Jurkat, Clone E6-1 (cell line): ENCODE measurements at regions not wholly inside any gene's neighbourhood (a gene's known extent, or its start where the extent isn't known, plus 50 kb on each side); places are given as distances from the start of the nearest gene placed in this dataset.

Experiments
- DNase-seq: peaks from one replicate; pipeline ENCODE4 v3.0.0-alpha.2; 2011; ENCODE audit warnings: low read depth, low spot score
- H3K4me3 ChIP-seq: 2 replicates; pipeline ENCODE4 v1.5.1; 2011; ENCODE audit warnings: mild to moderate bottlenecking, low read length, control low read depth, moderate library complexity

DNA sequence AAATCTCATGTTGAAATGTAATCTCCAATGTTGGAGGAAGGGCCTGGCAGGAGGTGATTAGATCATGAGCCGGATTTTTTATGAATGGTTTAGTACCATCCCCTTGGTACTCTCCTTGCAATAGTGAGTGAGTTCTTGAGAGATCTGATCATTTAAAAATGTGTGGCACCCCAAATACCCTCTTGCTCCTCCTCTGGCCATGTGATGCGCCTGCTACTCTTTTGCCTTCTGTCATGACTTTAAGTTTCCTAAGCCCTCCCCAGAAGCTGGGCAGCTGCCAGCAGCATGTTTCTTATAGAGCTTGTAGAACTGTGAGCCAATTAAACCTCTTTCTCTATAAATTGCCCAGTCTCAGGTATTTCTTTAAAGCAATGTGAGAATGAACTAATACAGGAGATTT, 72.6 kb upstream of the FIGN start:
- no peak overlapping the region for H3K4me3 ChIP-seq
- DNase-seq = no peak

- DNase-seq = no peak
- H3K4me3 ChIP-seq = no peak overlapping the region
These were observed 66.5 kb upstream of the FIGN start for GRCh38 chr2:163802284-163802683.

- H3K4me3 ChIP-seq = no peak overlapping the region
- no peak for DNase-seq
These were observed 65.7 kb upstream of the FIGN start for GRCh38 chr2:163801486-163801885.

DNA sequence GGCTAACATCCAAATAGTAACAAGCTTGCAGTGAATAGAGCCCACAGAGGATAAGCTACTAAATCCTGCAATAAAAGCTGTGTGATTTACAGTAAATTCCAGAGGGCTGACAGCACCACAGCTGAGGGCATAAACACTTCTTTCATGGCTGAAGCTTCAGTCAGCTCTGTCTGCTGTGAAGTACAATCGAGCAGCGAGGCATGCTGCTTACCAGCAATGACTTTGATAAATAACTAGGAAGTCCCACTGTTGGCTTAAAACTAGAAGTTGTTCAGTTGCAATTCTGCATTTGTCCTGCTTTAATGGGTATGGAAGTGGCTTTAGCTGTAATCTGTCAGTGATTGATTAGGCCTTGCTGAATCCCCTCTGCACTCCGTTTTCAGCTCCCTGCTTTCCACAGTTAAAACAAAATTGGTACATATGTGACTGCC, 65.2 kb upstream of the FIGN start:
- DNase-seq = no peak
- no peak overlapping the region for H3K4me3 ChIP-seq

DNA sequence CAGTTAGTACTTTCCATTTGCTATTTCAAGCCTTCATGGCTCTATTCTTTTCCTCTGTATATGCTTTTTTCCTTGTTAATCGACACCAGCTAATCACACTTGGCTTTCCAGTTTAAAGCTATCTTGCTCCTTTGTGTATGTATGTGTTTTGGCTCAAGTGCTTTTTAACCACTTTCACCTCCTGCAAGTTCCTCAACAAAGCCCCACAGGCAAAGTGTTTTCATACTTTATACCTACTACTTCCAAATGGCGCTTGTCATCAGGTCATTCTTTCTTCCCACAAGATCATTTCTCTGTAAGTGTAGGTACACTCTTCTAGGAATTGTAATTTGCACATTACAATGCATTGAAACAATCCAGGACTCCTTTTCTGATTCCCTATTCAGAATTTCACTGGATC, 64.0 kb upstream of the FIGN start:
- DNase-seq = no peak
- no peak overlapping the region for H3K4me3 ChIP-seq

GRCh38 chr2:163794635-163795034, 58.8 kb upstream of the FIGN start:
- H3K4me3 ChIP-seq = no peak overlapping the region
- no peak for DNase-seq
